NT2/D1 (cell line): ENCODE measurements at regions not wholly inside any gene's neighbourhood (a gene's known extent, or its start where the extent isn't known, plus 50 kb on each side); places are given as distances from the start of the nearest gene placed in this dataset.

ENCODE experiments used
- SUZ12 ChIP-seq: IDR thresholded peaks from 2 replicates; pipeline ENCODE4 v1.6.1; 2011; ENCODE audit not compliant: insufficient read length, insufficient read depth; ENCODE audit errors: extremely low read depth
- YY1 ChIP-seq: IDR thresholded peaks from 2 replicates; pipeline ENCODE4 v1.6.1; 2011; ENCODE audit not compliant: insufficient read length, insufficient read depth
- ZNF274 ChIP-seq: IDR thresholded peaks from 2 replicates; pipeline ENCODE4 v1.6.1; 2011; ENCODE audit warnings: mild to moderate bottlenecking, low read depth, low read length

DNA sequence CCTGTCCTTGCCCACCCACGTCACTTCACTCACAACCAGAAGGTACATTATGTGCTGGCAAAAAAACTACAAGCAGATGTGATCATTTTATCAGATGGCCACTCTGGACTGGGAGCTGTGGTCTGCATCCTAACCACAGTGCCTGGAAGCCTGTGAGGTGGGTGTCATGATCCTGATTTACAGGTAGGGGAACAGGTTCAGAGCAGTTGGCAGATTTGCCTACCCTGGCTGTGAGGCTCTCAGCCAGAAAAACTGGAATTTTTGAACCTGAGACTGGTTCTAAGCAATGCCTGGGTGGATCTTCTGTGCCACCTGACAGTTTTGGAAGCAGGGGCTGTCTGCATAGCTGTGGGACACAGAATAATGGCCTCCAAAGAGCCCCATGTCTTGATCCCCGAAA is 150.8 kb downstream of the SYF2 start:
- TF ChIP-seq YY1 (no peak), ZNF274 (no peak), SUZ12 (no peak)
